ES-I3 (cell line): ENCODE measurements at regions not wholly inside any gene's neighbourhood (a gene's known extent, or its start where the extent isn't known, plus 50 kb on each side); places are given as distances from the start of the nearest gene placed in this dataset.
A peak's percentile ranks its signal among the peaks of the same experiment; 100 is the strongest.

ENCODE experiments used
- H3K36me3 ChIP-seq: 2 replicates; pipeline ENCODE4 v1.6.1; 2013; ENCODE audit warnings: mild to moderate bottlenecking, low read length, control low read depth, moderate library complexity; ENCODE audit not compliant: insufficient read depth
- H3K4me1 ChIP-seq: 2 replicates; pipeline ENCODE4 v1.6.1; 2013; ENCODE audit warnings: mild to moderate bottlenecking, control low read depth, low read length; ENCODE audit not compliant: insufficient read depth
- H3K9ac ChIP-seq: 2 replicates; pipeline ENCODE4 v1.6.1; 2013; ENCODE audit warnings: low read depth, mild to moderate bottlenecking, low read length, moderate library complexity
- H3K9me3 ChIP-seq: 2 replicates; pipeline ENCODE4 v1.6.1; 2013; ENCODE audit warnings: mild to moderate bottlenecking, low read length, moderate library complexity; ENCODE audit not compliant: control insufficient read depth, insufficient read depth

DNA sequence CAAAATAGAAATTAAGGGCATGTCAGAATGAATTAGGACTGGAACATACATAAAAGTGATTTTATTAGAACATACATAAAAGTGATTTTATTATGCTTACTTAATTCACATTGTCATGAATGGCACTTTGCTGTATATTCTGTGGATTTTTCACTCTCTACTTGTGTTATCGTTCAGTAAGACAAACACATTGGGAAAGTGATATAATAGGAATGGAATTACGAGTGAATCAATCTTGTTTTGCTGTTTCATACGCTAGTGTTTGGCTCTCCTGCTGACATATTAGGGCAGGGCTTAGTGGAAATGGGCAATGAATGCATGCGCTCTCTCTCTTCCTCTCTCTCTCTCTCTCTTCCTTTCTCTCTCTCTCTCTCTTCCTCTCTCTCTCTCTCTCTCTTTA is 561.1 kb downstream of the ACTR3B start:
- H3K9ac ChIP-seq, result no peak overlapping the region
- no peaks in the 10 kb centered on the region for H3K36me3 ChIP-seq
- no peaks in the 10 kb centered on the region for H3K9me3 ChIP-seq
- no peaks in the 10 kb centered on the region for H3K4me1 ChIP-seq

DNA sequence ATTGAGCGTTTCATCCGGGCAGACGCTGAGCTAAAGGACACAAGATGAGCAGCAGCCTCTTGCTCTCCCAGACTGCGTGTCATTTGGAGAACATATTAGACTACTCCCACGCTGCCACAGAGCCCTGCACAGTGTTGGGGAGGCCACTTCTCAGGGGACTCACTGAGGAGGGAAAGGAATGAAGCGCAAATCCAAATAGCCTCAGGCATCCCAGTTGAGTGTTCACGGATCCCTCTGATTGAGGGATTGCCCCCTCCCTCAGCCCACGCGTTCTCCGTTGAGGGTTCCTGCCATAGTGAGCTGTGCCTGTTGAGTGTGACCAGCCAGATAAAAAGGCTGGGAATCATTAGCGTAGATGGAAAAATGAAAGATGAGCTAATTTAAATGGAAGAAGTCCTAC is 563.4 kb downstream of the ACTR3B start:
- H3K9me3 ChIP-seq, result no peaks in the 10 kb centered on the region
- H3K36me3 ChIP-seq, result no peaks in the 10 kb centered on the region
- no peak overlapping the region for H3K9ac ChIP-seq
- no peaks in the 10 kb centered on the region for H3K4me1 ChIP-seq

DNA sequence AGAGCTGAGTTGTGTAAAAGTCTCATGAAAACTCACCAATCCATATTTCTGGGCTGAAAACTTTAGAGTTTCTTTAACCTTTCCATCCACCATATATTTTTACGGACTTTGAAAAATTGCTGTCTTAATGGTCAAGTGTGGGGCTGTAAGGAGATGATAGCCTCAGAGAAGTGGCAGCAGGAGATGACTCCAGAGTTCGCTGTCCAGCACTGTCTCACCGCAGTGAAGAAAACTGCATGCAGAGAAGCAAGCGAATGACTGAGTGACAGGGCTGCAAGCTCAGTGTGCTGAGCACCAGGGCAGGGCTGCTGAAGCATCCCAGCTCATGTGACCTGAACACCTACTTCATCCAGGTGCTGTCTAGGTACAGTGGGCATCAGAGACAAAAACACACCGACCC is 564.5 kb downstream of the ACTR3B start:
- Histone ChIP-seq H3K9me3 (no peaks in the 10 kb centered on the region), H3K9ac (no peak overlapping the region), H3K36me3 (no peaks in the 10 kb centered on the region)

DNA sequence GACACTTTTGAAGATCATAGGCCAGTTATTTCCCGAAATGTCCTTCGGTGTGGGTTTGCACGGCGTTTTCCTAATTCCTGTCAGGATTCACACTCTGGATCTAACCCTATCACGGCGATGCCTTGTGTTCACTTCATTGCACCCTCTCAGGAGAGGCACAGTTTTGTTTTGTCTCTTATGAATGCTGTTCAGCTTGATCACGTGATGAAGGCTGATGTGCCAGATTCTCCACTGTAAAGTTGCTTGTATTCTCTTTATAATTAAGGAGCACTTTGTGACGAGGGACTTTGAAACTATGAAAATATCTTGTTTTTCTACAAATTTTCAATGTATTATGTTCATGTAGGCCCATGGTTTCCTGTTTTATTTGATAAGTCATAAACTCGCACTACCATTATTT is 568.1 kb downstream of the ACTR3B start:
- H3K4me1 ChIP-seq, result no peaks in the 10 kb centered on the region
- H3K9ac ChIP-seq, result no peak overlapping the region
- H3K36me3 ChIP-seq, result no peaks in the 10 kb centered on the region
- no peaks in the 10 kb centered on the region for H3K9me3 ChIP-seq

More for the DNA sequence above, 564.5 kb downstream of the ACTR3B start:
- H3K4me1 ChIP-seq, result no peaks in the 10 kb centered on the region

DNA sequence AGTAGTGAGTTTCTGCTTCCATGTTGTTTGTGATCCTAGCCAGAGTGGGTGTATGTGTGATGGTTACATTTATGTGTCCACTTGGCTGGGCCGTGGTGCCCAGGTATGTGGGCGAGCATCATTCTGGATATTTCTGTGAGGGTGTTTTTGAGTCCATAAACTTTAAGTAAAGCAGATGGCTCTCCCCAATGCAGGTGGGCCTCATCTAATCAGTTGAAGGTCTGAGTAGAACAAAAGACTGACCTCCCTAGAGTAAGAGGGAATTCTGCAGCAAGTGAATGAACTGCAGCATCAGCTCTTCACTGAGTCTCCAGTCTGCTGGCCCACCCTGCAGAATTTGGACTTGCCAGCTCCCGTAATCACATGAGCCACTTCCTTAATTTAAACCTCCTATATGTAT is 571.9 kb downstream of the ACTR3B start:
- no peaks in the 10 kb centered on the region for H3K36me3 ChIP-seq
- H3K9me3 ChIP-seq, result no peaks in the 10 kb centered on the region
- H3K9ac ChIP-seq, result no peak overlapping the region
- H3K4me1 ChIP-seq, result no peaks in the 10 kb centered on the region

DNA sequence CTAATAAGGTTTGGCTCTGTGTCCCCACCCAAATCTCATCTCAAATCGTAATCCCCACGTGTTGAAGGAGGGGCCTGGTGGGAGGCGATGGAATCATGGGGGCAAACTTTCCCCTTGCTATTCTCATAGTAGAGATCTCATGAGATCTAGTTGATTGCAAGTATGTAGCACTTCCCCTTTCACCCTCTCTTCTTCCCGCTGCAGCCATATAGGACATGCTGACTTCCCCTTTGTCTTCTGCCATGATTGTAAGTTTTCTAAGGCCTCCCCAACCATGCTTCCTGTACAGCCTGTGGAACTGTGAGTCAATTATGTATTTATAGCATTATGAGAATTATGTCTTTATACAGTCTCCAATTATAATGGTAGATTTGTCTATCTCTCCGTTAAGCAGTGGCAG is 594.5 kb downstream of the ACTR3B start:
- Histone ChIP-seq H3K4me1 (no peaks in the 10 kb centered on the region), H3K9me3 (no peaks in the 10 kb centered on the region), H3K9ac (no peak overlapping the region), H3K36me3 (no peaks in the 10 kb centered on the region)

DNA sequence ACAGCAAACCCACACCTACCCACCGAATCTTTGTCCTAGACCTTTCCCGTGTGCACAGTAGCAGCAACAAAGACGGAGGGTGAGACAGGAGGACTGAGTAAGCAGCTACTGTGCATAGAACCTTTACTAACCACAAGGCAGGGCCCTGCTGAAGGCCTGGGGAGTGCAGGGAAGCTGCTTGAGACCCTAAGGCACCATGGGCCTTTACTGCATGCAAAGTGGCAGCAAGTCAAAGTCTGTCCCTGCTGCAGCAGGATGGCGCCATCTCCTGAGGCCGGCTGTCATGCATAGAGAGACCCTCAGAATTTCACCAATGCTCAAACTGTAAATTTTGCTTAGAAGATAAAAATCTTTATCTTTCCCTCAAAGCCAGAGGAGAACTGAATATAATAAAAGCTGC is 610.5 kb downstream of the ACTR3B start:
- Histone ChIP-seq H3K36me3 (no peaks in the 10 kb centered on the region), H3K9me3 (no peaks in the 10 kb centered on the region), H3K4me1 (no peaks in the 10 kb centered on the region), H3K9ac (no peak overlapping the region)

DNA sequence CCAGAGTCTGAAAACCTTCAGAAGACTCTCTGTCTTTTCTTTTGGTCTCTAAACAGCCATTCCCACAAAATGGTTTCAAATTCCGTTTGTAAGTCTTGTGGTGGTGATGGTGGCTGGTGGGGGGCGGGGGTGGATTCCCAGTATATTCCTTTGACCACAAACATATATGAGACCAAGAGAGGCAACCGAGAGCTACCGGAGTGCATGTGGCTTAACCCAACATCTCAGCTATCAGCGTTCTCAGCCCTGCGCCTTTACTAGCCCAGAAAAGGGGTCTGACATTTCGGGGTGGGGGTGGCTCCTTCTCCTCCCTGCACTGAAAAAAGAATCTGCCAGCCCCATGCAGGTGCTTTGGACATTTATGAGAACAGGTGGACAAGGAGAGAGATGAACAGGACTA is 621.1 kb downstream of the ACTR3B start:
- H3K9me3 ChIP-seq, result no peaks in the 10 kb centered on the region
- no peaks in the 10 kb centered on the region for H3K4me1 ChIP-seq

DNA sequence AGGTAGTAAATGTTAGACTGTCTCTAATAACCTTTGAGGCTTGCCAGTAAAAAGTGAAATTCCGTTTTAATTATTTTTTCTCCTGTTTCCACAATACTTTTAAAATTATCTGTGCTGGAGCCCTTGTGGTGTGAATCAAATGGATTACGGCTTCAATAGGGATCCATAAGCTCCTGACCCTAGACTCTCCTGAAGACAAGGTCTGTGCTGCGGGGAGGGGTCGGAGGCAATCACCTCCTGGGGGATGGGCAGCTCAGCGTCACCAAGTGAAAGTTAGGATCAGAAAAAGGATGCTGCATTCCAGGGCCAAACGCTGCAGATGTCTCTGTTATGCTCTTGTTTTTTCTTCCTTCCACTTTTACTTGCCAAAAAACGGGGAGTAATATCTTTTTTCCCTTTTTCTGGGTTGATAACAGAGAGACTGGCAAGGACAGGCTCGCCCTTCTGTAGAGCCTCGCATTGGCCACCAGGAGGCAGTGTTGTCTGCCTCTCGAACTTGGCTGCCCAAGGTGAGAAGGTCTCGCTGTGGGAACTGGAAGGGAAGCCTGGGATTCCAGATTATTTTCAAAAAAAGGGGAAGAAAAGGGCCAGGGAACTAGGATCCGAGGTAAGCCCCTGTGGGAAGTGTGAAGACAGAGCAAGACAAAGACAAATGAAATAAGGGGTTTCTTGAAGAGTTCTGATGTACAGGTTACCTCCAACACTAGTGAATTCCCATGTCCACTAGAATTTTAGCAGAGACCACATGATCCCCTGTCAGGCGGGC is 621.9 kb downstream of the ACTR3B start:
- no peaks in the 10 kb centered on the region for H3K36me3 ChIP-seq
- H3K9ac ChIP-seq, result peak overlapping the region; percentile 56; the same call in 1 of the 2 replicates
- H3K4me1 ChIP-seq, result no peaks in the 10 kb centered on the region
- H3K9me3 ChIP-seq, result no peaks in the 10 kb centered on the region

More for the DNA sequence above, 621.1 kb downstream of the ACTR3B start:
- no peak overlapping the region for H3K9ac ChIP-seq
- no peaks in the 10 kb centered on the region for H3K36me3 ChIP-seq

DNA sequence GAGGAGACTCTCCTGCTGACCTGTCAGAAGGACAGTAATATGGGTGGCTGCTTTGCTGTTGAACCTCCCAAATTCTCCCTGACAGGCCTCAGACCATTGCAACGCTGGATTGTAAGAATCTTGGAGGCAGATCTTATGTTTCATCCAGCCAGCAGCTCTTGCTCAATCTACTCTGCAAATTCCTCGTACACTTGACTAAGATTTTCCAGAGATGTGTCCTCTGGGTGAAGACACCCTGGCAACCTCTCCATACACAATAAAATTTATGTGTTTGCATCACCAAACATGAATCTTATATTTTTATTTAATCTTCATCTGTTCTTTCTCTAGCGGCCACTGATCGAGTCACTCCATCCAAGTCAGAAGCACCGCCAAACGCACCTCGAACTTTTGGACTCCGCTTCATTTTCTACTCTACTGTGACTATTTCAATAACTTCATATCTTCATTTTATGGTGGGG is 623.1 kb downstream of the ACTR3B start:
- Histone ChIP-seq H3K9me3 (no peaks in the 10 kb centered on the region), H3K9ac (no peak overlapping the region), H3K36me3 (no peaks in the 10 kb centered on the region), H3K4me1 (no peaks in the 10 kb centered on the region)

DNA sequence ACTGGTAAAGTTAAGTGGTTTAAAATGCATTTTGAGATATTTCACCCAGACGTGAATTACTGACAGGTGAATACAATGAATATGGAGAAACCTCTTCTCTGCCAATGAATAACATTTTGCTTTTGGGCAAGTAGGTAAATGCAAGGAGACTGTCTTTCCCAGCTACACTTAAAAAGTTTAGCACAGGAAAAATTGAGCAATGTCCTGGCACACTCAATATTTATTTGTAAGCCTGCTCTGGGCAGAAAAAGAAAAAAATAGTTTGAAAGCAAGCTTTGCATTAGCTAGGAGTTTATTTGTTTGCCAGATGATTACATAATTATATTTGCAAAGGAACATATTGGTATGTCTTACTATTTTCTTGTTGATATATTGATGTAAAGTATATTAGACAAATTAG is 624.2 kb downstream of the ACTR3B start:
- Histone ChIP-seq H3K9ac (no peak overlapping the region), H3K4me1 (no peaks in the 10 kb centered on the region), H3K9me3 (no peaks in the 10 kb centered on the region), H3K36me3 (no peaks in the 10 kb centered on the region)

DNA sequence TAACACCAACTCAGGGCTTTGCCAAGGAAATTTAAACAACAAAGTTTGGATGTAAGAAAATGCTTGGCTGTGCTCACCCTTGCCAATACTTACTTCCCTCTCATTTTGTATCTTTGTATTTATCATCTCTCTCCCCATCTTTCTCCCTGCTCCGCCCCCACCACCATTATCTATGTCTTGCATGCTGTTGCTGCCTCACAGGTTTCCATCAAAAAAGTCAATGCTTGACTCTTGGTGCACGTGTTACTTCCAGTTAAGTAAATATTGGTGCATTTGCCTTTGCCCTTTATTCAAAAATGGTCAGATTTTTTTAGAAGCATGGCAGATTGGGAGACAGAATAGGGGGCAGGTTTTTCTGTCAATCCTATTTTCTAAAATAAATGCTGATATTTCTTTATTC is 626.0 kb downstream of the ACTR3B start:
- no peaks in the 10 kb centered on the region; the same call in 1 of the 2 replicates for H3K9me3 ChIP-seq
- no peaks in the 10 kb centered on the region for H3K36me3 ChIP-seq
- no peaks in the 10 kb centered on the region for H3K4me1 ChIP-seq
- H3K9ac ChIP-seq, result no peak overlapping the region

DNA sequence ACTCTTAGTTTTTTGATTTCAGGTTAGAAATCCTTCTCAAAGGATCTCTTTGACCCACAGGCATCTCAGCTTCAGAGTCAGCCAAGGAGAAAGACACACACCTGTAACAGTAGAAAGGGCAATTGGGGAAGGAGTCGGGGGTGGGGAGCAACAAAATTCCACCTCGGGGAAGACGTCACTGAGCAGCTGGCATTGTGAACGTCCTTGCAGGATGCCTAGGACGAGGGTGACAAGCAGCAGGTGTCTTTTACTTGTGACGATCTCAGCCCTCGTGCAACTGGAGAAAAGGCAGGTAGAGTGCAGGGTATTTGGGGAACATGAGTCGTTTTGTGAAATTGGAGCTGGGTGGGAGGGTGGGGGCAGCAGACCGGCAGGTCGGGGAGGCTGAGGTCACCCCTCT is 627.0 kb downstream of the ACTR3B start:
- peaks cover 4% of the 10 kb centered on the region; the same call in 1 of the 2 replicates for H3K9me3 ChIP-seq
- H3K4me1 ChIP-seq, result no peaks in the 10 kb centered on the region
- no peaks in the 10 kb centered on the region for H3K36me3 ChIP-seq
- H3K9ac ChIP-seq, result no peak overlapping the region

DNA sequence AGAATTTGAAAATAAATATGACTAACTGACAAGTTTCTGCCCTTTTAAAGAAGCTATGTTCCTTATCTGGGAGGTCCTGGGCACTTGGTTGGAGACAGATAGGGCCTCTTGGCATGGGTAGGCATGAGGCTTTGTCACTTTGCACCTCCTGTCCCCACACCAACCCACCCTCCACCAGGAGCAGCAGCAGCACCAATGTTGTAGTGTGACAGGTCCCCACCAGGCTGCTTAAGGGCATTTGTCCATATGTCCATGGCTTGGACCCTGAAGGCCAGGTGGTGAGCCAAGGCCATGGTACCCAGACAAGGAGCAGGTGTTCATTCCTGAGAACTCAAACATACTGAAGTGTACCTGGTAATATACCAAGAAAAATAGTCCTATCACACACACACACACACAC is 629.1 kb downstream of the ACTR3B start:
- H3K36me3 ChIP-seq, result no peaks in the 10 kb centered on the region
- H3K4me1 ChIP-seq, result no peaks in the 10 kb centered on the region
- no peak overlapping the region for H3K9ac ChIP-seq
- peaks cover 11% of the 10 kb centered on the region for H3K9me3 ChIP-seq

DNA sequence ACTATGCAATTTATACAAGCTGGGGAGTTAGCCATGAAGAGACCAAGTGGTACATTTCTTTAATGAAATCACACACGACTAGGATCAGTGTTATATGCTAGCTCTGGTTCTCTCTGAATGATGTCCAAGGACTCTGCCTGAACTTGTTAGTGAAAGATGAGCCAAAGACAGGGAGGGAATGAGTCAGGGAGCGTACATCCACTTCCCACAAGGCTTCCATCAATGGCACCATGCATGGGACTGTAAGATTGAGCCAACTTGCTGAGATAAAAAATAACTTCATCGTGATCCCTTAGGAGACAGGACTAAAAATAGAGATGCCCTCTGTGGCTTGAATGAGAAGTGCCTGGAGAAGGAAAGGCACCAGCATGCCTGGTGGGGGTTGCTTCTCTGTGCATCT is 629.7 kb downstream of the ACTR3B start:
- H3K36me3 ChIP-seq, result no peaks in the 10 kb centered on the region
- H3K9me3 ChIP-seq, result peaks cover 14% of the 10 kb centered on the region
- H3K4me1 ChIP-seq, result no peaks in the 10 kb centered on the region
- H3K9ac ChIP-seq, result no peak overlapping the region
